Osteoblast (primary cell): ENCODE measurements at regions not wholly inside any gene's neighbourhood (a gene's known extent, or its start where the extent isn't known, plus 50 kb on each side); places are given as distances from the start of the nearest gene placed in this dataset.
"Not testable (repeated sequence)": the region's sequence is repeated elsewhere in the genome, so short reads cannot be mapped to it uniquely, and the experiment has no call there.

Experiments
- DNase-seq: peaks from one replicate; pipeline ENCODE4 v3.0.0; 2011; ENCODE audit warnings: low spot score, mixed read lengths; ENCODE audit not compliant: insufficient read length; ENCODE audit errors: missing footprints
- H2AFZ ChIP-seq: 2 replicates; pipeline ENCODE4 v1.6.0; 2011; ENCODE audit warnings: mild to moderate bottlenecking, low read length
- H3K27ac ChIP-seq: 2 replicates; pipeline ENCODE4 v1.5.1; 2011; ENCODE audit warnings: mild to moderate bottlenecking, low read depth, low read length, moderate library complexity
- H3K27me3 ChIP-seq: 2 replicates; pipeline ENCODE4 v1.6.0; 2012; ENCODE audit warnings: mild to moderate bottlenecking, control low read depth, inconsistent platforms, low read length, moderate library complexity; ENCODE audit not compliant: insufficient read depth
- H3K36me3 ChIP-seq: 2 replicates; pipeline ENCODE4 v1.5.1; 2011; ENCODE audit warnings: mild to moderate bottlenecking, low read length, control low read depth, moderate library complexity; ENCODE audit not compliant: insufficient read depth
- H3K4me1 ChIP-seq: 2 replicates; pipeline ENCODE4 v1.5.1; 2011; ENCODE audit warnings: mild to moderate bottlenecking, low read length, control low read depth, moderate library complexity; ENCODE audit not compliant: insufficient read depth
- H3K4me2 ChIP-seq: 2 replicates; pipeline ENCODE4 v1.6.0; 2011; ENCODE audit warnings: mild to moderate bottlenecking, low read length; ENCODE audit not compliant: insufficient read depth
- H3K4me3 ChIP-seq: fragments of 200-600 bp; sonication (generic); 3 replicates; pipeline ENCODE4 v1.5.1; 2012; ENCODE audit warnings: mild to moderate bottlenecking, low read length, inconsistent platforms; ENCODE audit not compliant: insufficient read depth
- H3K79me2 ChIP-seq: 2 replicates; pipeline ENCODE4 v1.6.0; 2012; ENCODE audit warnings: mild to moderate bottlenecking, low read length, control low read depth, inconsistent platforms; ENCODE audit not compliant: insufficient read depth
- H3K9me3 ChIP-seq: 2 replicates; pipeline ENCODE4 v1.5.1; 2011; ENCODE audit warnings: low read depth, low read length, control low read depth
- H4K20me1 ChIP-seq: 2 replicates; pipeline ENCODE4 v1.6.0; 2012; ENCODE audit warnings: mild to moderate bottlenecking, low read length, control low read depth; ENCODE audit not compliant: insufficient read depth
- TF ChIP-seq, protein P1 (sequence below): IDR thresholded peaks from 2 replicates; pipeline ENCODE4 v1.5.1; 2011; ENCODE audit warnings: mild to moderate bottlenecking, low read depth, low read length, moderate library complexity; ENCODE audit errors: extremely low read depth

DNA sequence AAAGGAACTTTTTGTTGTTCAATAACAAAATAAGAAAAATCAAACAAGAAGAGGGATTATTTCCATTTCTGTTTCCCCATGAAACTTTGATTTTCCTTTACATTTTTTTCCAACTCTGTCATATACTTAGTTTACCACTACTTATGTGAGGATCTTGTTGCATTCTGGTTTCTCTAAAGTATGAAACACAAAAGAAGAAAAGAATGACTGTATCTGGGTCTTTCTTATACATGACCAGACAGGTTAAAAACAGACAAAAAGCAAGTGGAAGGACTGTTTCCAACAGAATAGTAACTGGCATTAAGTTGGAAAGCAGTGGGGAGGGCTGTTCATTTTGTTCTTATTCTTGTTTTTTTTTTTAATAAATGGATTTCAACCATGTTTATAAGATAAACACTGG, 1207.8 kb upstream of the FAM98A start:
- Histone ChIP-seq H3K4me1 (no peaks in the 10 kb centered on the region), H3K27me3 (no peaks in the 10 kb centered on the region), H3K79me2 (no peaks in the 10 kb centered on the region), H3K36me3 (no peaks in the 10 kb centered on the region), H3K4me2 (no peak overlapping the region), H2AFZ (no peak overlapping the region), H3K27ac (no peak overlapping the region), H4K20me1 (no peaks in the 10 kb centered on the region), H3K4me3 (no peak overlapping the region), H3K9me3 (no peaks in the 10 kb centered on the region)
- no peak for DNase-seq
- TF ChIP-seq, protein P1, sequence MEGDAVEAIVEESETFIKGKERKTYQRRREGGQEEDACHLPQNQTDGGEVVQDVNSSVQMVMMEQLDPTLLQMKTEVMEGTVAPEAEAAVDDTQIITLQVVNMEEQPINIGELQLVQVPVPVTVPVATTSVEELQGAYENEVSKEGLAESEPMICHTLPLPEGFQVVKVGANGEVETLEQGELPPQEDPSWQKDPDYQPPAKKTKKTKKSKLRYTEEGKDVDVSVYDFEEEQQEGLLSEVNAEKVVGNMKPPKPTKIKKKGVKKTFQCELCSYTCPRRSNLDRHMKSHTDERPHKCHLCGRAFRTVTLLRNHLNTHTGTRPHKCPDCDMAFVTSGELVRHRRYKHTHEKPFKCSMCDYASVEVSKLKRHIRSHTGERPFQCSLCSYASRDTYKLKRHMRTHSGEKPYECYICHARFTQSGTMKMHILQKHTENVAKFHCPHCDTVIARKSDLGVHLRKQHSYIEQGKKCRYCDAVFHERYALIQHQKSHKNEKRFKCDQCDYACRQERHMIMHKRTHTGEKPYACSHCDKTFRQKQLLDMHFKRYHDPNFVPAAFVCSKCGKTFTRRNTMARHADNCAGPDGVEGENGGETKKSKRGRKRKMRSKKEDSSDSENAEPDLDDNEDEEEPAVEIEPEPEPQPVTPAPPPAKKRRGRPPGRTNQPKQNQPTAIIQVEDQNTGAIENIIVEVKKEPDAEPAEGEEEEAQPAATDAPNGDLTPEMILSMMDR = no peak

DNA sequence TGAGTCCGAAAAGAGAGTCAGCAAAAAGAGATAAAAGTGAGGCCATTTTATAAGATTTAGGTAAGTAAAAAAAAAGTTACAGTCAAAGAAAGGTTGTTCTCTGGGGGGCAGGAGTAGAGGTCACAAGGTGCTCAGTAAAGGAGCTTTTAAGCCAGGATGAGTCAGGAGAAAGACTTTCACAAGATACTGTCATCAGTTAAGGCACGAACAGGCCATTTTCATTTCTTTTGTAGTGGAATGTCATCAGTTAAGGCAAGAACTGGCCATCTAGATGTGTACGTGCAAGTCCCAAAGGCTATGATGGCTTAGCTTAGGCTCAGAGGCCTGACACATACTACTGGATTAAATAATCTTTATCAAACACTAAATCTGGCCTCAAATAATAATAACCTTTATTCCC, 1207.3 kb upstream of the FAM98A start:
- no peaks in the 10 kb centered on the region for H4K20me1 ChIP-seq
- H3K4me1 ChIP-seq = no peaks in the 10 kb centered on the region
- no peaks in the 10 kb centered on the region for H3K79me2 ChIP-seq
- DNase-seq = no peak
- H2AFZ ChIP-seq = no peak overlapping the region
- no peak overlapping the region for H3K4me3 ChIP-seq
- no peak overlapping the region for H3K4me2 ChIP-seq
- TF ChIP-seq, protein P1 = no peak
- H3K27ac ChIP-seq = no peak overlapping the region
- no peaks in the 10 kb centered on the region for H3K27me3 ChIP-seq
- H3K9me3 ChIP-seq = no peaks in the 10 kb centered on the region
- no peaks in the 10 kb centered on the region for H3K36me3 ChIP-seq

DNA sequence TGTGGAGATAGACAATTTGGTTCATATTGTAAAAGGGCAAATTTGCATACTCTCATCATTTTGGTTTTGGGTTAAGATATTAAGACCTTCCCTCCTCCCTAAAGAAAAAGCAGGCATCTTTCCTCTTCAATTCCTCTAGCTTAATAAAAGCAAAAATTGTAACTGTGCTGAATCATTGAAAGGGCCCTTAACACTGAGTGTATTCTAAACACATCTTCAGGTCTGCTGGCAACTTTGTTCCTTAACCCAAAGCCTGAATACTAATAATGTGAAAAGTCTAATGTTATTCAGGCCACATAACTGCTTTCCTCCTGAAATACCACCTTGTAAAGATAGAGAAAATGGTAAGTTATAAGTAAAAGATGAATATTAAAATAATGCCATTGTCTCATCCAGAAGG, 1200.5 kb upstream of the FAM98A start:
- H4K20me1 ChIP-seq = no peaks in the 10 kb centered on the region
- no peaks in the 10 kb centered on the region for H3K4me1 ChIP-seq
- no peaks in the 10 kb centered on the region for H3K36me3 ChIP-seq
- no peak overlapping the region for H3K4me2 ChIP-seq
- no peak overlapping the region for H3K4me3 ChIP-seq
- no peak overlapping the region for H2AFZ ChIP-seq
- H3K79me2 ChIP-seq = no peaks in the 10 kb centered on the region
- no peaks in the 10 kb centered on the region for H3K27me3 ChIP-seq
- no peak for DNase-seq
- H3K27ac ChIP-seq = no peak overlapping the region
- no peaks in the 10 kb centered on the region for H3K9me3 ChIP-seq
- TF ChIP-seq, protein P1 = no peak

DNA sequence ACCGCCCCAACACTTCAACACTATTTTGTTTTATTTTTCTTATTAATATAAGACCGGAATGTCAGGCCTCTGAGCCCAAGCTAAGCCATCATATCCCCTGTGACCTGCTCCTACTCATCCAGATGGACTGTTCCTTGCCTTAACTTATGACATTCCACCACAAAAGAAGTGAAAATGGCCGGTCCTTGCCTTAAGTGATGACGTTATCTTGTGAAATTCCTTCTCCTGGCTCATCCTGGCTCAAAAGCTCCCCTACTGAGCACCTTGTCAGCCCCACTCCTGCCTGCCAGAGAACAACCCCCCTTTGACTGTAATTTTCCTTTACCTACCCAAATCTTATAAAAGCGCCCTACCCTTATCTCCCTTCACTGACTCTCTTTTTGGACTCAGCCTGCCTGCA, 1196.5 kb upstream of the FAM98A start:
- not testable (repeated sequence) for H3K27ac ChIP-seq, H3K36me3 ChIP-seq, H3K4me1 ChIP-seq, DNase-seq, H3K4me2 ChIP-seq, H3K9me3 ChIP-seq, H4K20me1 ChIP-seq, H3K4me3 ChIP-seq, H3K27me3 ChIP-seq, H2AFZ ChIP-seq, H3K79me2 ChIP-seq

DNA sequence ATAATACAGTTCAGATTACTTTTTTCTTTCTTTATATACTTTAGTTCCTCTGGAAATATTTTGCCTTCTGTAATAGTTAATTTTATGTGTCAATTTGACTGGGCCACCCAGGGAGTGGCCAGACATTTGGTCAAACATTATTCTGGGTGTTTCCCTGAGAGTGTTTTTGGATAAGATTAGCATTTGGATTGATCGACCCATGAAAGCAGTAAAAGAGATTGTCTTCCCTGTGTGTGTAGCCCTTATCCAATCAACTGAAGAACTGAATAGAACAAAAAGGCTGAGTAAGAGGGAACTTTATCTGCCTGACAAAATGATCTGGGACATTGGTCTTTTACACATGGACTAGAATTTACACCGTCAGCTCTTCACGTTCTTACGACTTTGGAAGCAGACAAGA, 1190.1 kb upstream of the FAM98A start:
- Histone ChIP-seq H3K79me2 (no peaks in the 10 kb centered on the region), H3K4me3 (no peak overlapping the region), H3K4me2 (no peak overlapping the region), H3K27me3 (no peaks in the 10 kb centered on the region), H3K36me3 (no peaks in the 10 kb centered on the region), H3K9me3 (no peaks in the 10 kb centered on the region), H4K20me1 (no peaks in the 10 kb centered on the region), H2AFZ (no peak overlapping the region), H3K27ac (no peak overlapping the region), H3K4me1 (no peaks in the 10 kb centered on the region)
- no peak for DNase-seq
- TF ChIP-seq, protein P1 = no peak
